ENCODE measurements at regions not wholly inside any gene's neighbourhood (a gene's known extent, or its start where the extent isn't known, plus 50 kb on each side); places are given as distances from the start of the nearest gene placed in this dataset.
"Not testable (repeated sequence)": the region's sequence is repeated elsewhere in the genome, so short reads cannot be mapped to it uniquely, and the experiment has no call there.

GRCh38 chr12:11524446-11524845 is 125.0 kb upstream of the ETV6 start:
- no peak overlapping the region for H3K27ac ChIP-seq
- TF ChIP-seq Cebpa-rat (IDR thresholded peaks at IDR 0.05), result no peak
- H3K9ac ChIP-seq, result no peak overlapping the region
- no peaks in the 10 kb centered on the region for H3K27me3 ChIP-seq
- H3K36me3 ChIP-seq, result no peaks in the 10 kb centered on the region
- no peak overlapping the region for H3K4me2 ChIP-seq
- no peaks in the 10 kb centered on the region for H3K4me1 ChIP-seq
- H4K20me1 ChIP-seq, result no peaks in the 10 kb centered on the region
- no peaks in the 10 kb centered on the region for H3K9me3 ChIP-seq
- H3K4me3 ChIP-seq, result no peak overlapping the region

- Histone ChIP-seq H3K36me3 (no peaks in the 10 kb centered on the region), H3K27ac (no peak overlapping the region), H3K4me3 (no peak overlapping the region), H4K20me1 (no peaks in the 10 kb centered on the region), H3K9ac (no peak overlapping the region), H3K9me3 (no peaks in the 10 kb centered on the region), H3K4me2 (no peak overlapping the region), H3K4me1 (no peaks in the 10 kb centered on the region), H3K27me3 (no peaks in the 10 kb centered on the region)
- peak; percentile 39; the same call in 1 of the 2 replicates for TF ChIP-seq Cebpa-rat (IDR thresholded peaks at IDR 0.05)
These were observed 115.4 kb upstream of the ETV6 start for GRCh38 chr12:11534064-11534463.

GRCh38 chr12:11535127-11535526 is 114.3 kb upstream of the ETV6 start:
- no peak overlapping the region for H3K9ac ChIP-seq
- H3K27me3 ChIP-seq, result no peaks in the 10 kb centered on the region
- H3K4me1 ChIP-seq, result no peaks in the 10 kb centered on the region
- H3K27ac ChIP-seq, result no peak overlapping the region
- H3K9me3 ChIP-seq, result no peaks in the 10 kb centered on the region
- no peaks in the 10 kb centered on the region for H4K20me1 ChIP-seq
- no peaks in the 10 kb centered on the region for H3K36me3 ChIP-seq
- no peak overlapping the region for H3K4me2 ChIP-seq
- TF ChIP-seq Cebpa-rat (IDR thresholded peaks at IDR 0.05), result no peak
- H3K4me3 ChIP-seq, result no peak overlapping the region

GRCh38 chr12:11539156-11539555 is 110.3 kb upstream of the ETV6 start:
- Histone ChIP-seq H3K4me2 (no peak overlapping the region), H3K9ac (no peak overlapping the region), H3K9me3 (no peaks in the 10 kb centered on the region), H3K4me1 (peaks cover 6% of the 10 kb centered on the region), H3K36me3 (no peaks in the 10 kb centered on the region), H4K20me1 (no peaks in the 10 kb centered on the region), H3K27me3 (no peaks in the 10 kb centered on the region), H3K4me3 (no peak overlapping the region), H3K27ac (no peak overlapping the region)
- TF ChIP-seq Cebpa-rat (IDR thresholded peaks at IDR 0.05), result no peak

GRCh38 chr12:11540156-11540555 is 109.3 kb upstream of the ETV6 start:
- H3K27ac ChIP-seq, result no peak overlapping the region
- no peaks in the 10 kb centered on the region for H3K27me3 ChIP-seq
- no peak overlapping the region for H3K9ac ChIP-seq
- TF ChIP-seq Cebpa-rat (IDR thresholded peaks at IDR 0.05), result no peak
- H3K4me3 ChIP-seq, result no peak overlapping the region
- H3K9me3 ChIP-seq, result no peaks in the 10 kb centered on the region
- H3K4me2 ChIP-seq, result no peak overlapping the region
- H4K20me1 ChIP-seq, result no peaks in the 10 kb centered on the region
- H3K36me3 ChIP-seq, result no peaks in the 10 kb centered on the region
- peaks cover 16% of the 10 kb centered on the region for H3K4me1 ChIP-seq

GRCh38 chr12:11540615-11541310 is 108.7 kb upstream of the ETV6 start:
- no peaks in the 10 kb centered on the region for H3K36me3 ChIP-seq
- no peaks in the 10 kb centered on the region for H3K27me3 ChIP-seq
- H4K20me1 ChIP-seq, result no peaks in the 10 kb centered on the region
- no peak for TF ChIP-seq Cebpa-rat (IDR thresholded peaks at IDR 0.05)
- no peak overlapping the region for H3K4me2 ChIP-seq
- H3K9ac ChIP-seq, result no peak overlapping the region
- H3K4me1 ChIP-seq, result peaks cover 22% of the 10 kb centered on the region
- no peak overlapping the region for H3K4me3 ChIP-seq
- no peak overlapping the region for H3K27ac ChIP-seq
- H3K9me3 ChIP-seq, result no peaks in the 10 kb centered on the region

- Histone ChIP-seq H3K9ac (no peak overlapping the region), H3K36me3 (no peaks in the 10 kb centered on the region), H3K4me3 (no peak overlapping the region), H3K9me3 (no peaks in the 10 kb centered on the region), H3K4me2 (no peak overlapping the region), H3K27ac (no peak overlapping the region), H4K20me1 (no peaks in the 10 kb centered on the region), H3K27me3 (no peaks in the 10 kb centered on the region), H3K4me1 (peaks cover 40% of the 10 kb centered on the region)
- TF ChIP-seq Cebpa-rat (IDR thresholded peaks at IDR 0.05), result no peak
These were observed 106.9 kb upstream of the ETV6 start for GRCh38 chr12:11542599-11542998.

GRCh38 chr12:11543457-11544158 is 105.9 kb upstream of the ETV6 start:
- no peak overlapping the region for H3K9ac ChIP-seq
- H3K9me3 ChIP-seq, result no peaks in the 10 kb centered on the region
- H3K4me3 ChIP-seq, result no peak overlapping the region
- peak overlapping the region; percentile 78; the same call in 1 of the 2 replicates for H3K27ac ChIP-seq
- TF ChIP-seq Cebpa-rat (IDR thresholded peaks at IDR 0.05), result no peak
- H3K36me3 ChIP-seq, result no peaks in the 10 kb centered on the region
- H3K4me2 ChIP-seq, result peak overlapping the region; percentile 81
- no peaks in the 10 kb centered on the region for H4K20me1 ChIP-seq
- peaks cover 42% of the 10 kb centered on the region for H3K4me1 ChIP-seq
- H3K27me3 ChIP-seq, result no peaks in the 10 kb centered on the region

- H4K20me1 ChIP-seq, result no peaks in the 10 kb centered on the region
- peak overlapping the region; percentile 78 for H3K27ac ChIP-seq
- no peaks in the 10 kb centered on the region for H3K36me3 ChIP-seq
- no peak for TF ChIP-seq Cebpa-rat (IDR thresholded peaks at IDR 0.05)
- H3K27me3 ChIP-seq, result no peaks in the 10 kb centered on the region
- H3K9me3 ChIP-seq, result no peaks in the 10 kb centered on the region
- peaks cover 42% of the 10 kb centered on the region for H3K4me1 ChIP-seq
- peak overlapping the region; percentile 65 for H3K9ac ChIP-seq
- H3K4me3 ChIP-seq, result peak overlapping the region; percentile 43; the same call in 1 of the 2 replicates
- peak overlapping the region; percentile 81 for H3K4me2 ChIP-seq
These were observed 103.8 kb upstream of the ETV6 start for GRCh38 chr12:11545484-11546330.

GRCh38 chr12:11546582-11547270 is 102.7 kb upstream of the ETV6 start:
- H3K27ac ChIP-seq, result peak overlapping the region; percentile 78
- H3K4me2 ChIP-seq, result peak overlapping the region; percentile 81
- not testable (repeated sequence) for H3K4me3 ChIP-seq, H4K20me1 ChIP-seq, H3K36me3 ChIP-seq, H3K27me3 ChIP-seq, H3K9me3 ChIP-seq
- H3K4me1 ChIP-seq, result peaks cover 42% of the 10 kb centered on the region
- H3K9ac ChIP-seq, result peak overlapping the region; percentile 65; the same call in 1 of the 2 replicates

- peak overlapping the region; percentile 81 for H3K4me2 ChIP-seq
- H3K4me3 ChIP-seq, H3K9me3 ChIP-seq, H3K27me3 ChIP-seq, H3K36me3 ChIP-seq, H3K9ac ChIP-seq, H4K20me1 ChIP-seq: not testable (repeated sequence)
- H3K27ac ChIP-seq, result peak overlapping the region; percentile 78
- peaks cover 42% of the 10 kb centered on the region for H3K4me1 ChIP-seq
These were observed 102.2 kb upstream of the ETV6 start for GRCh38 chr12:11547271-11547646.
